K562 (cell line): ENCODE measurements at regions not wholly inside any gene's neighbourhood (a gene's known extent, or its start where the extent isn't known, plus 50 kb on each side); places are given as distances from the start of the nearest gene placed in this dataset.
A peak's percentile ranks its signal among the peaks of the same experiment; 100 is the strongest.

Experiments used
- ATAC-seq: fragments of 200-7000 bp; cut with Tn5 transposase; 3 replicates; pipeline ENCODE4 v1.9.1; 2020; ENCODE audit warnings: moderate library complexity
- BruUV-seq: library from RNA; stranded (reverse); fragments of 400-500 nt; replicated peaks from 2 replicates; lab custom pipeline; 2021; lab: Mats Ljungman, UMichigan
- CTCF ChIA-PET: fragments of 300-600 bp; formaldehyde crosslinking; extraction: SDS; loops from one replicate; lab custom pipeline; 2021; ENCODE audit warnings: low intra/inter-chr PET ratio; lab: Yijun Ruan, JAX
- POLR2A ChIA-PET: fragments of 300-600, 350-650 bp; sonication (Branson Sonifier 250); formaldehyde crosslinking; extraction: SDS; loops from one replicate; lab custom pipeline; 2021; ENCODE audit warnings: antibody characterized with exemption, inconsistent platforms; lab: Yijun Ruan, JAX
- DNase-seq, 4 experiments: peaks; one replicate each; pipeline versions ENCODE4 v3.0.0 to v3.0.0-alpha.2; 2011 to 2018; ENCODE audit warnings: low spot score in 3 of 4, mixed read lengths in 3 of 4; ENCODE audit errors: extremely low read depth in 1 of 4
- FAIRE-seq: peaks from 2 replicates; lab custom pipeline; 2011; peaks lifted over from hg19 to GRCh38; lab: Jason Lieb, UNC
- H2AFZ ChIP-seq: 2 replicates; pipeline ENCODE4 v1.6.0; 2011; ENCODE audit warnings: low read depth, low read length, control low read depth, inconsistent platforms
- H3K27ac ChIP-seq: fragments of 200-600 bp; 3 replicates; pipeline ENCODE4 v1.8.0; 2011; ENCODE audit warnings: low read depth, mild to moderate bottlenecking, control low read depth, inconsistent platforms, low read length, moderate library complexity, mixed read lengths; ENCODE audit errors: extremely low read depth
- H3K27me3 ChIP-seq, 2 experiments: fragments of 300-600 bp in 1 of 2; 2 replicates in 1 of 2; 3 replicates in 1 of 2; pipeline versions ENCODE4 v1.6.0 to v1.8.0; 2011; ENCODE audit warnings: inconsistent platforms in 2 of 2, low read length in 2 of 2, mild to moderate bottlenecking in 1 of 2, mixed read lengths in 1 of 2, moderate library complexity in 1 of 2; ENCODE audit not compliant: control insufficient read depth in 2 of 2, insufficient read depth in 2 of 2
- H3K36me3 ChIP-seq: fragments of 300-600 bp; 3 replicates; pipeline ENCODE4 v1.8.0; 2011; ENCODE audit warnings: mild to moderate bottlenecking, low read length, inconsistent platforms; ENCODE audit not compliant: control insufficient read depth, insufficient read depth
- H3K4me1 ChIP-seq, 2 experiments: fragments of 200-600 bp in 1 of 2; replicated peaks in 1 of 2; 2 replicates in 1 of 2; 3 replicates in 1 of 2; pipeline versions ENCODE4 v1.5.1 to v1.8.0; 2011; ENCODE audit warnings: inconsistent platforms in 2 of 2, low read length in 2 of 2, mild to moderate bottlenecking in 1 of 2, mixed read lengths in 1 of 2, moderate library complexity in 1 of 2; ENCODE audit not compliant: control insufficient read depth in 2 of 2, insufficient read depth in 2 of 2
- H3K4me2 ChIP-seq: 2 replicates; pipeline ENCODE4 v1.6.1; 2011; ENCODE audit warnings: low read length, control low read depth, inconsistent platforms, mixed read lengths; ENCODE audit not compliant: insufficient read depth
- H3K4me3 ChIP-seq: fragments of 200-600 bp; sonication (generic), shearing (Covaris generic); 2 replicates; pipeline ENCODE4 v1.5.1; 2016; ENCODE audit warnings: control low read depth, inconsistent platforms
- H3K79me2 ChIP-seq: fragments of 200-600 bp; 3 replicates; pipeline ENCODE4 v1.8.0; 2011; ENCODE audit warnings: low read length, inconsistent platforms; ENCODE audit not compliant: control insufficient read depth, insufficient read depth
- H3K9ac ChIP-seq, 2 experiments: 2 replicates each; pipeline versions ENCODE4 v1.6.0 to v1.6.1; 2011; ENCODE audit warnings: low read depth in 2 of 2, low read length in 2 of 2, control low read depth in 1 of 2, inconsistent platforms in 1 of 2, mild to moderate bottlenecking in 1 of 2, mixed read lengths in 1 of 2; ENCODE audit not compliant: insufficient read depth in 1 of 2
- H3K9me1 ChIP-seq: one replicate; pipeline ENCODE4 v1.6.0; 2011; ENCODE audit warnings: inconsistent platforms, mild to moderate bottlenecking, low read length, moderate library complexity; ENCODE audit not compliant: control insufficient read depth, insufficient read depth
- H3K9me3 ChIP-seq: replicated peaks from 2 replicates; pipeline ENCODE4 v1.5.1; 2011; ENCODE audit warnings: low read depth, low read length, inconsistent platforms; ENCODE audit not compliant: control insufficient read depth, insufficient read depth
- H4K20me1 ChIP-seq: replicated peaks from 2 replicates; pipeline ENCODE4 v1.6.1; 2011; ENCODE audit warnings: low read length, inconsistent platforms, mixed read lengths; ENCODE audit not compliant: control insufficient read depth, insufficient read depth
- RFX1 ChIP-seq: fragments of 450-650 bp; IDR thresholded peaks from 2 replicates; pipeline ENCODE4 v1.6.1; 2016; ENCODE audit warnings: mild to moderate bottlenecking, moderate library complexity
- XRCC5 ChIP-seq: fragments of 200-400 bp; formaldehyde crosslinking; IDR thresholded peaks from 2 replicates; pipeline ENCODE4 v1.6.1; 2017; ENCODE audit warnings: low read depth, mild to moderate bottlenecking, low read length
- YY1 ChIP-seq, 3 experiments: IDR thresholded peaks; 2 replicates each; pipeline ENCODE4 v1.6.1; 2011; ENCODE audit warnings: low read length in 2 of 3, mild to moderate bottlenecking in 2 of 3, moderate library complexity in 2 of 3, borderline replicate concordance in 1 of 3, control low read depth in 1 of 3, low read depth in 1 of 3; ENCODE audit not compliant: insufficient read depth in 3 of 3, insufficient replicate concordance in 2 of 3, control insufficient read depth in 1 of 3, insufficient read length in 1 of 3; ENCODE audit errors: extremely low read depth in 1 of 3
- WGBS: fragments of 100-300 bp; shearing (Covaris generic); methylation state at CpG from one replicate; pipeline ENCODE4 v1.1.6; 2016; ENCODE audit warnings: low coverage, mixed read lengths; ENCODE audit not compliant: insufficient coverage; ENCODE audit errors: missing lambda C conversion rate; 5-methylcytosine and 5-hydroxymethylcytosine counted together
- in situ Hi-C: fragments of 300-500 bp; cut with MboI; formaldehyde crosslinking; loops from 4 replicates; pipeline ENCODE4 v1.15.0; 2018; ENCODE audit warnings: inconsistent platforms, mixed read lengths
- intact Hi-C: fragments of 100-400 bp; cut with micrococcal nuclease; formaldehyde crosslinking; loops from 2 replicates; pipeline ENCODE4 v1.14.2; 2022
- TF ChIP-seq, protein P1 (sequence below): fragments of 450-650 bp; IDR thresholded peaks from 2 replicates; pipeline ENCODE4 v1.6.1; 2016; ENCODE audit warnings: low read depth
- TF ChIP-seq, protein P2 (sequence below): fragments of 450-650 bp; conservative IDR thresholded peaks from 2 replicates; pipeline ENCODE4 v1.6.1; 2016; ENCODE audit warnings: missing genetic modification characterization, low read depth, mild to moderate bottlenecking, control low read depth, missing compliant biosample characterization

DNA sequence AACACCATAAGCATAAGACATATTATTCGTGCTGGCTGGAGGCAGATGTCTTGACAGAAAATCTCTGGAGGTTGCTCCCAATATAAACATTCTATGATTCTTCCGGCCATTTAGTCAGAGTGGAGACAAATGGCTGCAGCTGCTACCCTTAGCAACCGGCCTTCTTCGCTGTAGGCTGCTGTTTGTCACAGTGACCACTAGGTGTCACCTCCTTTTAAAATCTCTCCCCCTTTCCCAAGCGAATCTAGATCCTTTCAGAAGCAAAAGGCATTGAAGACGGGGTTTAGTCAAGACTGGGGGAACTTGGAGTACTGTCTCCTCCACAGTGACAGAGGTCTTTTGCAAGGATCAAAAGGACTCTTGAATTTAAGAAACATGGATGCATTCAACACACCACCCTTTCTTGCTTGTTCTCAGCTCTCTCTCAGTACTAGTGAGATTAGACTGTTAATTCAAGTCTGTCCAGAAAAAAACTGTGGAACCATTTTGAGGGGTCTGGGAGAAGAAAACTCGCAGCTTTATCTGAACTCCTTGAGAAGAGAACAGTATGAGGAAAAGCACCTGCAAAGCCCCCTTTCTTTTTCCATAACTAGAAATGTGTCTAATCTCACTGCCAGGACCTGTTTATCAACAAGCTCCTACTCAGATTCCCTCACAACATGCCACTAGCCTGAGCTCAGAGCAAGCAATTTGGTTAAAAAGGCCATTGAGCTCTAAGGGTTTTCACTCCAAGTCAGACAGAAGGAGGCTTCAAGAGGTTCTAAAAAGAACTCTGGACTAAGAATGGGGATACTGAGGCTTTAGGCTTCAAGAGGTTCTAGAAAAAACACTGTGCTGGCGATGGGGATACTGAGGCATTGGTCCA is 408.3 kb upstream of the PLXNA2 start:
- FAIRE-seq (peak; percentile 92), DNase-seq (peak; percentile 51 to 70 (median 59)), ATAC-seq (peak; percentile 98)
- no peak overlapping the region for H3K9ac ChIP-seq
- WGBS = 3% methylated on average over 8 of the region's 8 CpGs
- CTCF ChIA-PET = interaction anchor here (0.6 to 0.7 kb wide), 3 partner anchors 152 to 241 kb away, joined by 3 read pairs; no protein-coding TSS in a partner anchor
- intact Hi-C loops (loop anchor here (1.0 to 2.0 kb wide), 4 partner anchors 596 to 914 kb away; no protein-coding TSS in a partner anchor), in situ Hi-C loops (no loop called here)
- H3K9me1 ChIP-seq = no peaks in the 10 kb centered on the region
- H3K4me3 ChIP-seq = no peak overlapping the region
- H3K9me3 ChIP-seq = no peaks in the 10 kb centered on the region
- H3K79me2 ChIP-seq = no peaks in the 10 kb centered on the region
- H2AFZ ChIP-seq = no peak overlapping the region
- POLR2A ChIA-PET = interaction anchor here (0.6 to 0.7 kb wide), 2 partner anchors 29 to 610 kb away, joined by 3 read pairs; no protein-coding TSS in a partner anchor
- no peaks in the 10 kb centered on the region for H4K20me1 ChIP-seq
- no peaks in the 10 kb centered on the region for H3K27me3 ChIP-seq
- H3K27ac ChIP-seq = no peak overlapping the region
- no peak overlapping the region for H3K4me2 ChIP-seq
- no peaks in the 10 kb centered on the region for H3K4me1 ChIP-seq
- no TSS peak for BruUV-seq
- H3K36me3 ChIP-seq = no peaks in the 10 kb centered on the region
- TF ChIP-seq, protein P1, sequence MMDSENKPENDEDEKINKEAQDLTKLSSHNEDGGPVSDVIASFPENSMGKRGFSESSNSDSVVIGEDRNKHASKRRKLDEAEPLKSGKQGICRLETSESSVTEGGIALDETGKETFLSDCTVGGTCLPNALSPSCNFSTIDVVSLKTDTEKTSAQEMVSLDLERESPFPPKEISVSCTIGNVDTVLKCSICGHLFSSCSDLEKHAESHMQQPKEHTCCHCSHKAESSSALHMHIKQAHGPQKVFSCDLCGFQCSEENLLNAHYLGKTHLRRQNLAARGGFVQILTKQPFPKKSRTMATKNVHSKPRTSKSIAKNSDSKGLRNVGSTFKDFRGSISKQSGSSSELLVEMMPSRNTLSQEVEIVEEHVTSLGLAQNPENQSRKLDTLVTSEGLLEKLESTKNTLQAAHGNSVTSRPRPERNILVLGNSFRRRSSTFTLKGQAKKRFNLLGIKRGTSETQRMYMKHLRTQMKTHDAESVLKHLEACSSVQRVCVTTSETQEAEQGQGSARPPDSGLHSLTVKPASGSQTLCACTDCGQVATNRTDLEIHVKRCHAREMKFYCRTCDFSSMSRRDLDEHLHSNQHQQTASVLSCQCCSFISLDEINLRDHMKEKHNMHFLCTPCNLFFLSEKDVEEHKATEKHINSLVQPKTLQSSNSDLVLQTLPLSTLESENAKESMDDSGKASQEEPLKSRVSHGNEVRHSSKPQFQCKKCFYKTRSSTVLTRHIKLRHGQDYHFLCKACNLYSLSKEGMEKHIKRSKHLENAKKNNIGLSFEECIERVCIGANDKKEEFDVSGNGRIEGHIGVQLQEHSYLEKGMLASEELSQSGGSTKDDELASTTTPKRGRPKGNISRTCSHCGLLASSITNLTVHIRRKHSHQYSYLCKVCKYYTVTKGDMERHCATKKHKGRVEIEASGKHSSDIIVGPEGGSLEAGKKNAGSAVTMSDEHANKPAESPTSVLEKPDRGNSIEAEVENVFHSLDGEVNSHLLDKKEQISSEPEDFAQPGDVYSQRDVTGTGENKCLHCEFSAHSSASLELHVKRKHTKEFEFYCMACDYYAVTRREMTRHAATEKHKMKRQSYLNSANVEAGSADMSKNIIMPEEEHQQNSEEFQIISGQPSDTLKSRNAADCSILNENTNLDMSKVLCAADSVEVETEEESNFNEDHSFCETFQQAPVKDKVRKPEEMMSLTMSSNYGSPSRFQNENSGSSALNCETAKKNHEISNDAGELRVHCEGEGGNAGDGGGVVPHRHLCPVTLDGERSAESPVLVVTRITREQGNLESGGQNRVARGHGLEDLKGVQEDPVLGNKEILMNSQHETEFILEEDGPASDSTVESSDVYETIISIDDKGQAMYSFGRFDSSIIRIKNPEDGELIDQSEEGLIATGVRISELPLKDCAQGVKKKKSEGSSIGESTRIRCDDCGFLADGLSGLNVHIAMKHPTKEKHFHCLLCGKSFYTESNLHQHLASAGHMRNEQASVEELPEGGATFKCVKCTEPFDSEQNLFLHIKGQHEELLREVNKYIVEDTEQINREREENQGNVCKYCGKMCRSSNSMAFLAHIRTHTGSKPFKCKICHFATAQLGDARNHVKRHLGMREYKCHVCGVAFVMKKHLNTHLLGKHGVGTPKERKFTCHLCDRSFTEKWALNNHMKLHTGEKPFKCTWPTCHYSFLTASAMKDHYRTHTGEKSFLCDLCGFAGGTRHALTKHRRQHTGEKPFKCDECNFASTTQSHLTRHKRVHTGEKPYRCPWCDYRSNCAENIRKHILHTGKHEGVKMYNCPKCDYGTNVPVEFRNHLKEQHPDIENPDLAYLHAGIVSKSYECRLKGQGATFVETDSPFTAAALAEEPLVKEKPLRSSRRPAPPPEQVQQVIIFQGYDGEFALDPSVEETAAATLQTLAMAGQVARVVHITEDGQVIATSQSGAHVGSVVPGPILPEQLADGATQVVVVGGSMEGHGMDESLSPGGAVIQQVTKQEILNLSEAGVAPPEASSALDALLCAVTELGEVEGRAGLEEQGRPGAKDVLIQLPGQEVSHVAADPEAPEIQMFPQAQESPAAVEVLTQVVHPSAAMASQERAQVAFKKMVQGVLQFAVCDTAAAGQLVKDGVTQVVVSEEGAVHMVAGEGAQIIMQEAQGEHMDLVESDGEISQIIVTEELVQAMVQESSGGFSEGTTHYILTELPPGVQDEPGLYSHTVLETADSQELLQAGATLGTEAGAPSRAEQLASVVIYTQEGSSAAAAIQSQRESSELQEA = 0 out of 2 replicates have a peak, but pooled peaks have one; percentile 23
- TF ChIP-seq YY1 (IDR thresholded peaks at IDR 0.05; ENCODE audit: borderline replicate concordance in 1 of 3, control insufficient read depth in 1 of 3, extremely low read depth in 1 of 3, insufficient read depth in 3 of 3, insufficient read length in 1 of 3, insufficient replicate concordance in 2 of 3, low read depth in 1 of 3, low read length in 2 of 3) (peak in 2 of 3 experiments; percentile 27 to 30), XRCC5 (0 out of 2 replicates have a peak, but pooled peaks have one; percentile 55), RFX1 (peak; percentile 77)
- TF ChIP-seq, protein P2, sequence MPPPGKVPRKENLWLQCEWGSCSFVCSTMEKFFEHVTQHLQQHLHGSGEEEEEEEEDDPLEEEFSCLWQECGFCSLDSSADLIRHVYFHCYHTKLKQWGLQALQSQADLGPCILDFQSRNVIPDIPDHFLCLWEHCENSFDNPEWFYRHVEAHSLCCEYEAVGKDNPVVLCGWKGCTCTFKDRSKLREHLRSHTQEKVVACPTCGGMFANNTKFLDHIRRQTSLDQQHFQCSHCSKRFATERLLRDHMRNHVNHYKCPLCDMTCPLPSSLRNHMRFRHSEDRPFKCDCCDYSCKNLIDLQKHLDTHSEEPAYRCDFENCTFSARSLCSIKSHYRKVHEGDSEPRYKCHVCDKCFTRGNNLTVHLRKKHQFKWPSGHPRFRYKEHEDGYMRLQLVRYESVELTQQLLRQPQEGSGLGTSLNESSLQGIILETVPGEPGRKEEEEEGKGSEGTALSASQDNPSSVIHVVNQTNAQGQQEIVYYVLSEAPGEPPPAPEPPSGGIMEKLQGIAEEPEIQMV (tag) = no peak
